Panc1 (cell line): ENCODE measurements at regions not wholly inside any gene's neighbourhood (a gene's known extent, or its start where the extent isn't known, plus 50 kb on each side); places are given as distances from the start of the nearest gene placed in this dataset.

Experiments
- POLR2AphosphoS5 ChIP-seq: IDR thresholded peaks from 2 replicates; pipeline ENCODE4 v1.6.1; 2012; ENCODE audit warnings: mild to moderate bottlenecking, low read depth, low read length, moderate library complexity
- TF ChIP-seq, protein P1 (sequence below): fragments of 450-650 bp; IDR thresholded peaks from 2 replicates; pipeline ENCODE4 v1.5.1; 2017; ENCODE audit warnings: mild to moderate bottlenecking

DNA sequence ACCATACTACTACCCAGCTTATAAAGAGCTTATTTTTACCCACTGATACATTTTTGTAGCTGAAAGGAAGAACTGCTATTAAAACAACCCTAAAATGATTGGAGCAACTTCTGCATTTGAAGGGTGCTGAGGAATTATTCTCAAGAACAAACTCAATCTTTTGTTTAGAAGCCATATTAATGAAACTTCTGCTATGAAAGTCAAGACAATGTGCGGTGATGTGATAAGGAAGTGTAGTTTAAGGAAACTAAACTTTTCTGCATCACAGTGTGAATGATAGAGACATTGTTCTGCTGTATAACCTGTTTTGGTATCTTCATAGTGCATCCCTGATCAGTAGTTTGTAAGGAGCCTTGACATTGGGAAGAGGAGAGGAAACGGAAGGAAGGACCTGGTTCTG is 408.5 kb downstream of the TMEM38B start:
- TF ChIP-seq, protein P1, sequence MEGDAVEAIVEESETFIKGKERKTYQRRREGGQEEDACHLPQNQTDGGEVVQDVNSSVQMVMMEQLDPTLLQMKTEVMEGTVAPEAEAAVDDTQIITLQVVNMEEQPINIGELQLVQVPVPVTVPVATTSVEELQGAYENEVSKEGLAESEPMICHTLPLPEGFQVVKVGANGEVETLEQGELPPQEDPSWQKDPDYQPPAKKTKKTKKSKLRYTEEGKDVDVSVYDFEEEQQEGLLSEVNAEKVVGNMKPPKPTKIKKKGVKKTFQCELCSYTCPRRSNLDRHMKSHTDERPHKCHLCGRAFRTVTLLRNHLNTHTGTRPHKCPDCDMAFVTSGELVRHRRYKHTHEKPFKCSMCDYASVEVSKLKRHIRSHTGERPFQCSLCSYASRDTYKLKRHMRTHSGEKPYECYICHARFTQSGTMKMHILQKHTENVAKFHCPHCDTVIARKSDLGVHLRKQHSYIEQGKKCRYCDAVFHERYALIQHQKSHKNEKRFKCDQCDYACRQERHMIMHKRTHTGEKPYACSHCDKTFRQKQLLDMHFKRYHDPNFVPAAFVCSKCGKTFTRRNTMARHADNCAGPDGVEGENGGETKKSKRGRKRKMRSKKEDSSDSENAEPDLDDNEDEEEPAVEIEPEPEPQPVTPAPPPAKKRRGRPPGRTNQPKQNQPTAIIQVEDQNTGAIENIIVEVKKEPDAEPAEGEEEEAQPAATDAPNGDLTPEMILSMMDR: no peak
- no peak for TF ChIP-seq POLR2AphosphoS5
